DND-41 (cell line): ENCODE measurements at regions not wholly inside any gene's neighbourhood (a gene's known extent, or its start where the extent isn't known, plus 50 kb on each side); places are given as distances from the start of the nearest gene placed in this dataset.

Source experiments
- CTCF ChIP-seq: IDR thresholded peaks from 2 replicates; pipeline ENCODE4 v1.5.1; 2012; ENCODE audit warnings: borderline replicate concordance, low read length, moderate library complexity, mild to moderate bottlenecking; ENCODE audit not compliant: poor library complexity, severe bottlenecking; ENCODE audit errors: extremely low read depth
- EZH2 ChIP-seq: IDR thresholded peaks from 3 replicates; pipeline ENCODE4 v1.6.1; 2012; ENCODE audit warnings: borderline replicate concordance, low read depth, mild to moderate bottlenecking, moderate library complexity, low read length, inconsistent platforms; ENCODE audit not compliant: severe bottlenecking

GRCh38 chr2:75337619-75338018 is 138.3 kb upstream of the TACR1 start:
- TF ChIP-seq CTCF (no peak), EZH2 (no peak)
